HepG2 (cell line): ENCODE measurements at regions not wholly inside any gene's neighbourhood (a gene's known extent, or its start where the extent isn't known, plus 50 kb on each side); places are given as distances from the start of the nearest gene placed in this dataset.

Experiments
- ARID4A ChIP-seq: sonication (generic); formaldehyde crosslinking; IDR thresholded peaks from 2 replicates; pipeline ENCODE4 v1.5.0; 2020; ENCODE audit warnings: mild to moderate bottlenecking, missing genetic modification reagents, borderline replicate concordance
- DBP ChIP-seq: sonication (generic); formaldehyde crosslinking; IDR thresholded peaks from 2 replicates; pipeline ENCODE4 v1.4.0; 2020; ENCODE audit warnings: missing genetic modification reagents; ENCODE audit errors: not compliant biosample characterization
- DMAP1 ChIP-seq: IDR thresholded peaks from 2 replicates; pipeline ENCODE4 v1.6.1; 2016
- DMTF1 ChIP-seq: sonication (generic); formaldehyde crosslinking; IDR thresholded peaks from 2 replicates; pipeline ENCODE4 v1.4.0; 2020; ENCODE audit warnings: mild to moderate bottlenecking, missing genetic modification reagents
- DNMT1 ChIP-seq: sonication (generic); formaldehyde crosslinking; IDR thresholded peaks from 2 replicates; pipeline ENCODE4 v1.5.1; 2020; ENCODE audit warnings: mild to moderate bottlenecking, missing genetic modification reagents
- HNF4G ChIP-seq, 2 experiments: sonication (generic) in 1 of 2; formaldehyde crosslinking in 1 of 2; IDR thresholded peaks; 2 replicates each; pipeline versions ENCODE4 v1.4.0 to v1.6.1; 2011 to 2020; ENCODE audit warnings: borderline replicate concordance in 2 of 2, low read depth in 2 of 2, mild to moderate bottlenecking in 2 of 2, low read length in 1 of 2, missing genetic modification reagents in 1 of 2, moderate library complexity in 1 of 2
- HNRNPH1 ChIP-seq: fragments of 200-400 bp; formaldehyde crosslinking; optimal IDR thresholded peaks from 2 replicates; pipeline ENCODE3; 2017; ENCODE audit warnings: mild to moderate bottlenecking, low read depth, low read length
- MBNL3 ChIP-seq: fragments of 250-450 bp; sonication (Bioruptor Pico); conservative IDR thresholded peaks from 2 replicates; pipeline ENCODE4 v1.8.0; 2022; ENCODE audit warnings: mild to moderate bottlenecking, inconsistent platforms
- NCOA5 ChIP-seq: sonication (generic); formaldehyde crosslinking; IDR thresholded peaks from 2 replicates; pipeline ENCODE4 v1.4.0; 2020; ENCODE audit warnings: missing genetic modification reagents
- RARA ChIP-seq: IDR thresholded peaks from 2 replicates; pipeline ENCODE4 v1.6.1; 2016; ENCODE audit warnings: missing genetic modification reagents, missing compliant biosample characterization
- SMC3 ChIP-seq: IDR thresholded peaks from 2 replicates; pipeline ENCODE4 v1.6.1; 2011; ENCODE audit warnings: low read length, improper control_type of control experiment
- SP140L ChIP-seq: sonication (generic); formaldehyde crosslinking; IDR thresholded peaks from 2 replicates; pipeline ENCODE4 v1.4.0; 2020; ENCODE audit warnings: missing genetic modification reagents, borderline replicate concordance
- ZBTB25 ChIP-seq: IDR thresholded peaks from 2 replicates; pipeline ENCODE4 v1.6.1; 2018; ENCODE audit warnings: missing genetic modification reagents
- ZBTB38 ChIP-seq: sonication (generic); formaldehyde crosslinking; IDR thresholded peaks from 2 replicates; pipeline ENCODE4 v1.5.1; 2020; ENCODE audit warnings: mild to moderate bottlenecking, missing genetic modification reagents
- ZC3H13 ChIP-seq: sonication (generic); formaldehyde crosslinking; IDR thresholded peaks from 2 replicates; pipeline ENCODE4 v1.8.1; 2023; ENCODE audit warnings: mild to moderate bottlenecking, missing genetic modification reagents, moderate library complexity
- ZFP41 ChIP-seq: sonication (generic); formaldehyde crosslinking; IDR thresholded peaks from 2 replicates; pipeline ENCODE4 v1.4.0; 2020; ENCODE audit warnings: mild to moderate bottlenecking, missing genetic modification reagents, borderline replicate concordance
- ZMAT5 ChIP-seq: sonication (generic); formaldehyde crosslinking; IDR thresholded peaks from 2 replicates; pipeline ENCODE4 v1.5.0; 2020; ENCODE audit warnings: mild to moderate bottlenecking, low read depth, missing genetic modification reagents, borderline replicate concordance
- ZNF10 ChIP-seq: sonication (generic); formaldehyde crosslinking; IDR thresholded peaks from 2 replicates; pipeline ENCODE4 v1.4.0; 2020; ENCODE audit warnings: mild to moderate bottlenecking, low read depth, missing genetic modification reagents, borderline replicate concordance
- ZNF3 ChIP-seq: IDR thresholded peaks from 2 replicates; pipeline ENCODE4 v1.7.0; 2017; ENCODE audit warnings: inconsistent platforms
- ZNF496 ChIP-seq: sonication (generic); formaldehyde crosslinking; IDR thresholded peaks from 2 replicates; pipeline ENCODE4 v1.8.1; 2023; ENCODE audit warnings: mild to moderate bottlenecking, moderate library complexity, missing genetic modification reagents; ENCODE audit not compliant: insufficient replicate concordance
- ZNF598 ChIP-seq: sonication (generic); formaldehyde crosslinking; IDR thresholded peaks from 2 replicates; pipeline ENCODE4 v1.5.1; 2020; ENCODE audit warnings: mild to moderate bottlenecking, missing genetic modification reagents, borderline replicate concordance

- TF ChIP-seq ARID4A (CRISPR knock-in tag) (peak; percentile 89), DMAP1 (peak; percentile 59; the same call in 1 of the 2 replicates), DBP (CRISPR knock-in tag) (no peak), MBNL3 (no peak), ZFP41 (CRISPR knock-in tag) (no peak), ZNF10 (CRISPR knock-in tag) (no peak), RARA (CRISPR knock-in tag) (peak; percentile 99), ZBTB25 (CRISPR knock-in tag) (peak; percentile 80; the same call in 1 of the 2 replicates), HNRNPH1 (no peak), ZC3H13 (no peak), ZNF598 (CRISPR knock-in tag) (peak; percentile 57; the same call in 1 of the 2 replicates), ZNF496 (CRISPR knock-in tag) (no peak), DMTF1 (CRISPR knock-in tag) (0 out of 2 replicates have a peak, but pooled peaks have one; percentile 64), ZMAT5 (CRISPR knock-in tag) (no peak), ZNF3 (CRISPR knock-in tag) (peak; percentile 77; the same call in 1 of the 2 replicates), DNMT1 (CRISPR knock-in tag) (no peak), HNF4G (IDR thresholded peaks at IDR 0.05; ENCODE audit: borderline replicate concordance, low read depth, low read length) (peak; percentile 93), HNF4G (CRISPR knock-in tag; IDR thresholded peaks at IDR 0.05; ENCODE audit: borderline replicate concordance, low read depth) (peak; percentile 93), SP140L (CRISPR knock-in tag) (peak; percentile 95; the same call in 1 of the 2 replicates), SMC3 (peak; percentile 78), NCOA5 (no peak), ZBTB38 (CRISPR knock-in tag) (peak; percentile 74)
Observed at GRCh38 chr2:222796413-222797103, 64.3 kb upstream of the ACSL3 start (continued).
